Activated CD4-positive, alpha-beta T cell treated with anti-CD3 and anti-CD28 coated beads for 1 hour (primary cell): ENCODE measurements at regions not wholly inside any gene's neighbourhood (a gene's known extent, or its start where the extent isn't known, plus 50 kb on each side); places are given as distances from the start of the nearest gene placed in this dataset.
"Not testable (repeated sequence)": the region's sequence is repeated elsewhere in the genome, so short reads cannot be mapped to it uniquely, and the experiment has no call there.

ENCODE experiments used
- DNase-seq: peaks from one replicate; pipeline ENCODE4 v3.0.0-alpha.2; 2020

GRCh38 chr22:22811016-22812009, 76.3 kb upstream of the IGLL5 start:
- no peak for DNase-seq

- DNase-seq = no peak
Observed at GRCh38 chr22:22812031-22812905, 75.3 kb upstream of the IGLL5 start.

GRCh38 chr22:22813126-22814075, 74.2 kb upstream of the IGLL5 start:
- no peak for DNase-seq

GRCh38 chr22:22814666-22815396, 72.8 kb upstream of the IGLL5 start:
- DNase-seq = no peak

GRCh38 chr22:22815397-22816170, 72.0 kb upstream of the IGLL5 start:
- DNase-seq = no peak

GRCh38 chr22:22816171-22816514, 71.5 kb upstream of the IGLL5 start:
- no peak for DNase-seq

DNA sequence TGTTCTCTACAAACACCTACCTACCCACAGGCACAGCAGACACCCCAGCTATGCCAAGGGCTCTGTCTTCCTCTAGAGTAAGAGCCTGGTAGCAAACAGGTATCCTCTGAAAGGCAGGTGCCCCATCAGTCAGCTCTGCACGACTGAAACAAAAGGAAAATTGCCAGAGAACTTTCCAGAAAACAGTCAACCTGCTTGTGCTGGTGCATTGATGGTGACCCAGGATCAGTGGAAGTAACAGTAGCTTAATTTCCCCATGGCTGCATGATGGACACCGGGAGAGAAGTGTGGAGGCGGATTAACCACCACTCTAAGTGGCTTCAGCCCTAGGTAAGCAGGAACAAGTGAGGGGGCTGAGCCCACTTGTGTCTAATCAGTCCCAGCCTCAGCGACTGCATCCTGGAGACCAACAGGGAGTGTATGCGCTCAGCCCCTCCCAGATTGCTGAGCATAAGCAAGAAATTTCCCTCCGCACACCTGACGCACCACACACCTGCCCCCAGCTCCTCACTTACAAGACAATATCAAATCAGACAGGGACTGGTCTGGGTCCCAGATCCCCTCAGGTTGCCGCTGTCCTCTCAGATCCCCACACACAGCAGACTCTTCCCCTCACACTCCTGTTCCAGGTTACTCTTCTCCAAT, 70.7 kb upstream of the IGLL5 start:
- DNase-seq = no peak

DNA sequence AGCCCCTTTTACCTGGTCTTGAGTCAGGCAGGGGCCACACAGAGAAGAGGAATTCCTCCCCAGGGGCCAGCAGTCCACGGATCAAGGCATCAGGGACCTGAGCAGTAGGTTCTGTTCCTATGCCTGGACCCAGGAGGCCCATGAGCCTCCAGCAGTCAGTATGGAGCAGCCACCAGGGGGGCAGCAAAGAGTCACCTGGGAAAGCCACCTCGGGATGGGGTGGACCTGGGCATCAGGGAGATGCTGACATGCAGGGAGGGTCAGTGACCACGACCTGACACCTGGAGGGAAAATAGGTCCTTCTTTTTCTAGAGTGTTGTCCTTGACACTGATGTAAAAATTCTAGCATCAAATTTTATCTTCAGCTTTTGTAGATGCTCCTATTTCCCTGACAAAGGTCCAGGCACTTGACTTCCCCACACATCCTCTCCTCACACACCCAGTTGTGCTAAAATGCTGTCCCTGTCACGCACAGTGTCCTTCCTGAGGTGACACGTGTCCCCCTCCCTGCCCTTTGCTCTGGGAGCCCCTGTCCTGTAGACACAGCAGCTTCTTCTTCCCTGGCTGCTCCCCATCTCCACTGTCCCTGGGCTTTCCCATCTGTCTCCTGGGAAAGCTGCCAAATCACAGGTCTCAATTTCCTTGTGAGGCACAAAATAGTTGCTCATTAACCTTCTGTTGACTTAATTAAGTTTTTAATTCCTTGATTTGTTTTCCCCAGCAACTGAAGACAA, 70.0 kb upstream of the IGLL5 start:
- DNase-seq = no peak

DNA sequence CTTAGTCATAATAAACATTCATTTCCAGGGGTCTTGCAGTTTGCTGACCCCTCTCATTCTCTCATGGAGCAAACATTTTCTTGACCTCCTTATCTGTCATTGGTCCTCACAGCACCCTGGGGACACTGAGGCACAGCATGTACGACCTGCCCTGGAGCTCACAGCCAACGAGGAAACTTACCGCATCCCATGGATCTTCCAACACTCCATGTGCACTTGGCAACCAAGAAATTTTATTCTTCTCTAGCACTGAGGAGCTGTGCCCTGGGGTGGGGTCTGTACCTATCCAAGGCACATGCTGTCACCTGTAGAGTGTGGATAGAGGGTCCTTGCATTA, 69.4 kb upstream of the IGLL5 start:
- DNase-seq = no peak

GRCh38 chr22:22818861-22819855, 68.5 kb upstream of the IGLL5 start:
- DNase-seq = no peak

DNA sequence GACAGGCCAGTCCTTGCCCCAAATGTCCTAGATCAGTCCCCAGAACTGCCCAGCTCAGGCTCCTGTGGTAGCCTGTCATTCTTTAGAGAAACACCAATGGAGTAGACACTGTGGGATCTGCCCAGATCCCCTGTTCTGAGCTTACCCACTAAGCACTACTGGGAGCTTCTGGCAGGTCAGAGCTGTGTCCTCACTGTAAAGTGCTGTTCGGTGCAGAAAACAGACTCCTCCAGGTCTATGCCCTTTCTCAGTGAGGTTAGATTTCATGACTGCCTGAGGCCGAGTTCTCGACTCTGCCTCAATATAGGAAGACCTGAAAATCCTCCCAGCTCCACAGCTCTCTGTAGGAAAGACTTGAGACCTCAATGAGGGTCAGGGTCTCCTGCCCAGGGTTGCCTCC, 67.5 kb upstream of the IGLL5 start:
- DNase-seq = no peak

GRCh38 chr22:22820626-22821025, 67.0 kb upstream of the IGLL5 start:
- no peak for DNase-seq

DNA sequence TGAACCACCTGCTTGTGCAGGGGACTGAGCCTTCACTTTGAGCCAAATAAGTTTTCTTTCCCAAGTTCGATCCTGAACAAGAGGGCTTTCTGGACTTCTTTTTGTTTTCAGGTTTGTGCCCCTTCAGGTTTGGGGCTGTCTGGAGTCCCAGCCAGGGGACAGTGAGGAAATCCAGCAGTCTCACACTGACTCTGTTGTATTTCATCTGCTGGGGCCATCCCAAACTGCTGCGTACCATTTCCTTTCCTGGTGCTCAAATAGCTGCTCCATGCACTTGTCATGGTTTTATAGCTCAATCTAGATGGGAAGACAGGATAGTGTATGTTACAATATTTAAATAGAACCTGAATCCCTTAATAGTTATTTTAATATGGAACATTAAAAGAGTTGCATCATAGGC, 66.3 kb upstream of the IGLL5 start:
- no peak for DNase-seq

- DNase-seq = no peak
Observed at GRCh38 chr22:22822106-22822505, 65.5 kb upstream of the IGLL5 start.

- DNase-seq = not testable (repeated sequence)
Observed at GRCh38 chr22:22822553-22822952, 65.1 kb upstream of the IGLL5 start.

GRCh38 chr22:22823131-22823810, 64.3 kb upstream of the IGLL5 start:
- no peak for DNase-seq

- no peak for DNase-seq
Observed at GRCh38 chr22:22824340-22825212, 63.0 kb upstream of the IGLL5 start.
